ENCODE measurements at regions not wholly inside any gene's neighbourhood (a gene's known extent, or its start where the extent isn't known, plus 50 kb on each side); places are given as distances from the start of the nearest gene placed in this dataset.

GRCh38 chr12:77630790-77631445 is 199.8 kb upstream of the NAV3 start:
- TF ChIP-seq POLR2A (IDR thresholded peaks at IDR 0.05; ENCODE audit: low read depth, low read length), result no peak
- no peak for TF ChIP-seq CTCF (conservative IDR thresholded peaks at IDR 0.05; ENCODE audit: low read depth, low read length)
- no peak for TF ChIP-seq FOS (IDR thresholded peaks at IDR 0.05; ENCODE audit: low read depth, low read length)
- TF ChIP-seq CEBPB (IDR thresholded peaks at IDR 0.05; ENCODE audit: low read depth, low read length), result no peak
- no peak for TF ChIP-seq MAZ (IDR thresholded peaks at IDR 0.05; ENCODE audit: borderline replicate concordance, low read depth, low read length)
- no peak for TF ChIP-seq MAFK (IDR thresholded peaks at IDR 0.05; ENCODE audit: low read depth, low read length)
- no peak for TF ChIP-seq SMC3 (IDR thresholded peaks at IDR 0.05; ENCODE audit: low read depth, low read length)
- no peak for TF ChIP-seq RAD21 (IDR thresholded peaks at IDR 0.05; ENCODE audit: low read length)
- no peak for TF ChIP-seq RFX5 (IDR thresholded peaks at IDR 0.05; ENCODE audit: low read depth, low read length)

Data from IMR-90 (cell line).